Osteocyte (in vitro differentiated cells): ENCODE measurements at regions not wholly inside any gene's neighbourhood (a gene's known extent, or its start where the extent isn't known, plus 50 kb on each side); places are given as distances from the start of the nearest gene placed in this dataset.

Source experiments
- DNase-seq: peaks from one replicate; pipeline ENCODE4 v3.0.0; 2021; ENCODE audit warnings: mixed read lengths; ENCODE audit not compliant: unreplicated experiment; ENCODE audit errors: extremely low spot score
- H3K27ac Mint-ChIP-seq: one replicate; pipeline ENCODE4 v1.8.0; 2021; ENCODE audit warnings: mild to moderate bottlenecking, mixed read lengths; ENCODE audit not compliant: unreplicated experiment
- H3K27me3 Mint-ChIP-seq: one replicate; pipeline ENCODE4 v1.8.0; 2021; ENCODE audit warnings: mixed read lengths; ENCODE audit not compliant: unreplicated experiment
- H3K36me3 Mint-ChIP-seq: one replicate; pipeline ENCODE4 v1.8.0; 2021; ENCODE audit warnings: mixed read lengths; ENCODE audit not compliant: unreplicated experiment
- H3K4me1 Mint-ChIP-seq: one replicate; pipeline ENCODE4 v1.8.0; 2021; ENCODE audit warnings: mixed read lengths; ENCODE audit not compliant: unreplicated experiment
- H3K4me3 Mint-ChIP-seq: one replicate; pipeline ENCODE4 v1.8.0; 2021; ENCODE audit warnings: mild to moderate bottlenecking, moderate library complexity, mixed read lengths; ENCODE audit not compliant: unreplicated experiment
- H3K9me3 Mint-ChIP-seq: one replicate; pipeline ENCODE4 v1.8.0; 2021; ENCODE audit warnings: mixed read lengths; ENCODE audit not compliant: unreplicated experiment
- TF ChIP-seq, protein P1 (sequence below): fragments of 200-600 bp; sonication (generic); IDR thresholded peaks from 2 replicates; pipeline ENCODE4 v1.5.0; 2021; ENCODE audit warnings: antibody characterized with exemption, mild to moderate bottlenecking, moderate library complexity

DNA sequence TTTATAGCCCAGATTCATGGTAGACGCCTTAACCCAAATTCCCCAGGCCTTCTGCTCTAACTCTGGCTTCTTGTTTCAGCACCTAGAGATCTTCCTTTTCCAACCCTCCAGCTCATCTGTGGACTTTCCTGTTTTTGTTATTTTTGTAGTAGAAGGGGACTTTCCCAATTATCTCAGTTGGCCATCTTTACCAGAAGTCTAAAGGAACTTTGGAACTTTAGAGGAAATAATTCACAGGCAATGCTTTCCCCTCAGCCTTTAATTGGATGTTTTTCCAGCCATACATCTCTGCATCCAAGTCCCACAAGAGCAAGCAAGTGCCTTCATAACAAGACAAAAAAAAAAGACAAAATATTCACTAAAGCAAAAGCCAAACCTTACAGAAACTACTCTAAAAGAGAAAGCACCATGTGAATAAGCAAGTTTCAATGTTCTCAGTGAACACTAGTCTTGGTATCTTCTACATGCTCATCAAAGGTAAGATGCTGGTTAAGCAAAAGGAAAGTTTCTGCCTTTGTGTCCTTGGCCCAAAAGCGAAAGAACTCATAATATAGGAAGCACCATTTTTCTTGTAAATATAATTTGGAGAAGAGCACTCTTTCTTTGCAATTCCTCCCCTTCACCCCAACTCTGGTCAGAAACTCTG lies 377.3 kb downstream of the SETD4 start:
- DNase-seq, result no peak
- Mint-ChIP-seq H3K4me1 (peaks cover 13% of the 10 kb centered on the region), H3K36me3 (no peaks in the 10 kb centered on the region), H3K27ac (no peak overlapping the region), H3K4me3 (no peak overlapping the region), H3K9me3 (no peaks in the 10 kb centered on the region), H3K27me3 (peaks cover 42% of the 10 kb centered on the region)
- TF ChIP-seq, protein P1, sequence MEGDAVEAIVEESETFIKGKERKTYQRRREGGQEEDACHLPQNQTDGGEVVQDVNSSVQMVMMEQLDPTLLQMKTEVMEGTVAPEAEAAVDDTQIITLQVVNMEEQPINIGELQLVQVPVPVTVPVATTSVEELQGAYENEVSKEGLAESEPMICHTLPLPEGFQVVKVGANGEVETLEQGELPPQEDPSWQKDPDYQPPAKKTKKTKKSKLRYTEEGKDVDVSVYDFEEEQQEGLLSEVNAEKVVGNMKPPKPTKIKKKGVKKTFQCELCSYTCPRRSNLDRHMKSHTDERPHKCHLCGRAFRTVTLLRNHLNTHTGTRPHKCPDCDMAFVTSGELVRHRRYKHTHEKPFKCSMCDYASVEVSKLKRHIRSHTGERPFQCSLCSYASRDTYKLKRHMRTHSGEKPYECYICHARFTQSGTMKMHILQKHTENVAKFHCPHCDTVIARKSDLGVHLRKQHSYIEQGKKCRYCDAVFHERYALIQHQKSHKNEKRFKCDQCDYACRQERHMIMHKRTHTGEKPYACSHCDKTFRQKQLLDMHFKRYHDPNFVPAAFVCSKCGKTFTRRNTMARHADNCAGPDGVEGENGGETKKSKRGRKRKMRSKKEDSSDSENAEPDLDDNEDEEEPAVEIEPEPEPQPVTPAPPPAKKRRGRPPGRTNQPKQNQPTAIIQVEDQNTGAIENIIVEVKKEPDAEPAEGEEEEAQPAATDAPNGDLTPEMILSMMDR, result no peak

DNA sequence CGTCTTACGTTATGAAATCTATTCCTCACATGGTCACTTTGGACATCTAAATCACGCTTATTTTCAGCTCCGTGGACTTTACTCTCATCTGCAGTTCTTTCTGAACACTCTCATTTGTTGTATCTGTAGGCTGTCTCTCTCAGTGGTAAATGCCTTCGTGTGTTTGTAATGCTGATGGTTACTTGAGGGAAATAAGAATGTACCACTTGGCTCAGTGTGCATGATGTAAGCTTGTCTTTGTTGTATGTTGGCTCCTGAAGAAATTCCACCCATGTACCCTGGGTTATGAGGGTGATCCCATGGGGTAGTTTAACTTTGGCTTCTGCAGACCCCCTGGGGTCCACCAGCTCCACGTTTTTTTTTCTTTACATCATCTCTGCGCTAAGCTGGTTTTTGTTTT lies 378.4 kb downstream of the SETD4 start:
- Mint-ChIP-seq H3K27me3 (peaks cover 32% of the 10 kb centered on the region), H3K9me3 (no peaks in the 10 kb centered on the region), H3K27ac (no peak overlapping the region), H3K36me3 (no peaks in the 10 kb centered on the region), H3K4me1 (peaks cover 5% of the 10 kb centered on the region), H3K4me3 (no peak overlapping the region)
- DNase-seq, result no peak
- TF ChIP-seq, protein P1, result no peak

GRCh38 chr21:35679076-35679475 lies 381.2 kb downstream of the SETD4 start:
- no peak overlapping the region for H3K4me3 Mint-ChIP-seq
- TF ChIP-seq, protein P1, result no peak
- no peak for DNase-seq
- no peaks in the 10 kb centered on the region for H3K9me3 Mint-ChIP-seq
- peaks cover 25% of the 10 kb centered on the region for H3K27me3 Mint-ChIP-seq
- H3K27ac Mint-ChIP-seq, result peak overlapping the region; percentile 24
- peaks cover 3% of the 10 kb centered on the region for H3K4me1 Mint-ChIP-seq
- H3K36me3 Mint-ChIP-seq, result no peaks in the 10 kb centered on the region

DNA sequence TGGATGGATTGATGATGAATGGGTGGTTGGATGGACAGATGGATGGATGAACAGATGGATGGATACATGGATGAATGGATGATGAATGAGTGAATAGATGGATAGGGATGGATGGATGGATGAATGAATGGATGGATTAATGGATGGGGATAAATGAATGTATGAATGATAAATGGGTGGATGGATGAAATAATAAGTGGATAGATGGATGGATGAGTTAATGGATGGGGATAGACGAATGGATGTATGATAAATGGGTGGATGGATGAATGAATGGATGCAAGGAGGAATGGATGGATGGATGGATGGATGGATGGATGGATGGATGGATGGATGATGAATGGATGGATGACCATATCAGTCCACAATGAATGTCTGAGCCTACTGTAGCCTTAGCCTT lies 381.9 kb downstream of the SETD4 start:
- Mint-ChIP-seq H3K27ac (no peak overlapping the region), H3K4me3 (no peak overlapping the region), H3K27me3 (peaks cover 25% of the 10 kb centered on the region), H3K4me1 (peaks cover 3% of the 10 kb centered on the region), H3K36me3 (no peaks in the 10 kb centered on the region), H3K9me3 (no peaks in the 10 kb centered on the region)
- TF ChIP-seq, protein P1, result no peak
- DNase-seq, result no peak

DNA sequence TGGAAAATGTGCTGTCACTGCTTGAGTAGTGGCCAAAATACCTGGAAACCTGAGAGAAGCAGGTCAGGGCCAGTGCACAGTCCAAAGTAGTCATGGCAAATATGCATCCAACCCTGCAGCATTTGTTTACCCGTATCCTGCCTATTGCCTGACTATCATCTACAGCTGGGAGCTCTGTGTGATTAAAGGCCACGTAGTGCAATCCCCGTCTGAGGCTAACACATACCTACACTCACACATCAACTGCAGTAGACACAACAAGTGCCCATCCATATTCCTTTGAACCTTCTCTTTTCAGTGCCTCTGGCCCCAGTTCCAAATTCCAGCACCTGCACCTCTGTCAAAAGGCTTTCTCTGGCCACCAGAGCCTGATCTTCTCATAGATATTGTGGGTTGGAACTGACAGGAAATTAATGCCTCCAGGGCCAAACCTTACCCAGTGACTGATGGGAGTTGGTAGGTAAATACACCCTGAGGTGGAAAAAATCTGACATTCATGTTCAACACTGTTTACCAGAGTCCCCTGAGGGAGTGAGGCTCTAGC lies 383.0 kb downstream of the SETD4 start:
- Mint-ChIP-seq H3K27me3 (peaks cover 25% of the 10 kb centered on the region), H3K9me3 (no peaks in the 10 kb centered on the region), H3K4me3 (no peak overlapping the region), H3K36me3 (no peaks in the 10 kb centered on the region), H3K4me1 (no peaks in the 10 kb centered on the region), H3K27ac (no peak overlapping the region)
- TF ChIP-seq, protein P1, result no peak
- DNase-seq, result no peak
